HepG2 (cell line): ENCODE measurements at regions not wholly inside any gene's neighbourhood (a gene's known extent, or its start where the extent isn't known, plus 50 kb on each side); places are given as distances from the start of the nearest gene placed in this dataset.

Experiments
- KDM5A ChIP-seq: fragments of 200-600 bp; sonication (generic); IDR thresholded peaks from 2 replicates; pipeline ENCODE4 v1.7.0; 2018; ENCODE audit warnings: antibody characterized with exemption, mild to moderate bottlenecking, low read length, borderline replicate concordance
- MEF2D ChIP-seq: sonication (generic); formaldehyde crosslinking; IDR thresholded peaks from 2 replicates; pipeline ENCODE4 v1.5.1; 2020; ENCODE audit warnings: mild to moderate bottlenecking, missing genetic modification reagents
- POLR2AphosphoS5 ChIP-seq: IDR thresholded peaks from 2 replicates; pipeline ENCODE4 v1.6.1; 2012; ENCODE audit warnings: low read depth, low read length
- THAP9 ChIP-seq: sonication (generic); formaldehyde crosslinking; IDR thresholded peaks from 2 replicates; pipeline ENCODE4; 2020; ENCODE audit warnings: missing genetic modification reagents, mild to moderate bottlenecking, borderline replicate concordance
- TMF1 ChIP-seq: sonication (generic); formaldehyde crosslinking; IDR thresholded peaks from 2 replicates; pipeline ENCODE4 v1.8.1; 2022; ENCODE audit warnings: low read depth, missing genetic modification reagents
- ZNF160 ChIP-seq: sonication (generic); formaldehyde crosslinking; IDR thresholded peaks from 2 replicates; pipeline ENCODE4 v1.8.0; 2022; ENCODE audit warnings: mild to moderate bottlenecking, inconsistent platforms, missing genetic modification reagents
- ZNF383 ChIP-seq: sonication (generic); formaldehyde crosslinking; IDR thresholded peaks from 2 replicates; pipeline ENCODE4 v1.4.0; 2020; ENCODE audit warnings: missing genetic modification reagents, mild to moderate bottlenecking, borderline replicate concordance

- TF ChIP-seq POLR2AphosphoS5, result no peak
- TF ChIP-seq MEF2D (CRISPR knock-in tag), result no peak
- TF ChIP-seq ZNF160 (CRISPR knock-in tag), result no peak
- no peak for TF ChIP-seq TMF1
- TF ChIP-seq KDM5A, result no peak
- TF ChIP-seq ZNF383, result no peak
- TF ChIP-seq THAP9 (CRISPR knock-in tag), result no peak
Measured at GRCh38 chr9:26142631-26143030, 464.4 kb upstream of the TUSC1 start.
